ENCODE measurements at regions not wholly inside any gene's neighbourhood (a gene's known extent, or its start where the extent isn't known, plus 50 kb on each side); places are given as distances from the start of the nearest gene placed in this dataset.
A peak's percentile ranks its signal among the peaks of the same experiment; 100 is the strongest.

DNA sequence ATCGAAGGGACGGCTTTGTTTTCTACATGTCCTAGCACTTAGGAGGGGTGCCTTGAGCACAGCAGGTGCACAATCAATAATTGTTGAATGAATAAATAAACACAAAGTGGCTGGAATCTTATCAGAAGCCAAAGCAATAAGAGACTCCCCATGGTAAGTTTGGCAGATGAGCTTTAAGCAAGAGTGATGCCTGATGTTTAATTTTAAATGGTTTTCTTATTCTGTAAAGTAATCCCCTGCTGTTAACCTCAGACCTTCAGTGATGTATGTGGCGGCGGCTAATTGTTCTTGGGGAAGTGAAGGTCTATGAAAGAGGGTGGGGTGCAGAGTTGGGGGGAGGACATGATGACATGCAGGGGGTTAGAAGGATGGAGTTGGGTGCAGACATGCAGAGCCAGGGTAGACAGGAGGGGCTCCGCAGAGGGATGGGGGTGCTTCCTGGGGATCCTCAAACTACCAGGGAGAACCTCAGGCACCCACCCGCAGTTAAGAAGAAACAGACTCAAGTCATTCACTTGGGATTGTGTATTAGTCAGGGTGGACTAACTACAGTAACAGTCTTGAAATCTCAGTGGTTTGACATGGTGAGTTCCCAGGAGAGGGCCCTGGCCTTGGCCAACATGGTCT lies 65.7 kb upstream of the SHB start:
- Histone ChIP-seq H3K27me3 (no peaks in the 10 kb centered on the region), H3K27ac (no peak overlapping the region), H3K36me3 (replicated peaks in 1 of 2; ENCODE audit: insufficient read depth in 1 of 2, low read depth in 2 of 2) (no peaks in the 10 kb centered on the region), H3K9me3 (no peaks in the 10 kb centered on the region), H3K4me3 (no peak overlapping the region), H3K4me1 (peaks cover 9% of the 10 kb centered on the region)
- ATAC-seq (no peak), DNase-seq (no peak)
- no peak for TF ChIP-seq POLR2A (IDR thresholded peaks at IDR 0.05)
- TF ChIP-seq, protein P1, sequence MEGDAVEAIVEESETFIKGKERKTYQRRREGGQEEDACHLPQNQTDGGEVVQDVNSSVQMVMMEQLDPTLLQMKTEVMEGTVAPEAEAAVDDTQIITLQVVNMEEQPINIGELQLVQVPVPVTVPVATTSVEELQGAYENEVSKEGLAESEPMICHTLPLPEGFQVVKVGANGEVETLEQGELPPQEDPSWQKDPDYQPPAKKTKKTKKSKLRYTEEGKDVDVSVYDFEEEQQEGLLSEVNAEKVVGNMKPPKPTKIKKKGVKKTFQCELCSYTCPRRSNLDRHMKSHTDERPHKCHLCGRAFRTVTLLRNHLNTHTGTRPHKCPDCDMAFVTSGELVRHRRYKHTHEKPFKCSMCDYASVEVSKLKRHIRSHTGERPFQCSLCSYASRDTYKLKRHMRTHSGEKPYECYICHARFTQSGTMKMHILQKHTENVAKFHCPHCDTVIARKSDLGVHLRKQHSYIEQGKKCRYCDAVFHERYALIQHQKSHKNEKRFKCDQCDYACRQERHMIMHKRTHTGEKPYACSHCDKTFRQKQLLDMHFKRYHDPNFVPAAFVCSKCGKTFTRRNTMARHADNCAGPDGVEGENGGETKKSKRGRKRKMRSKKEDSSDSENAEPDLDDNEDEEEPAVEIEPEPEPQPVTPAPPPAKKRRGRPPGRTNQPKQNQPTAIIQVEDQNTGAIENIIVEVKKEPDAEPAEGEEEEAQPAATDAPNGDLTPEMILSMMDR (IDR thresholded peaks at IDR 0.05): no peak
- intact Hi-C loops (cut with DNase I): no loop called here
- WGBS, 2 donors: 86 to 92% methylated on average over 6 of the region's 6 CpGs

DNA sequence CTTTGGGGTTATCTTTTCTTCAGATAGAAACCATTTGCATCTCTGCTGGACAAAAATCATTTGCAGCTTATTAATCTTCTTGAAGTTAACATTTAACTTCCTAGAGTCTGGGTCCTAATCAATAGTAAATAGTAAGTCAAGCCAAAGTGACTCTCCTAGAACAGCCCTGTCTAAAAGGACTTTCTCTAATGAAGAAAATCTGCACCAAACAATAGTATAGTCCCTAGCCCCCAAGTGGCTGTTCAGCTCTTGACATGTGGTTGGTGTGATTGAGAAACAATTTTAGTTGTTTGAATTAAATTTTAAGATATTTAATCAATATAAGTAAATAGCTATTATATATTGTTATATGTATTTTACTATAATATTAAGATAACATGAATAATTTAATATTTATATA lies 64.6 kb upstream of the SHB start:
- ATAC-seq (no peak), DNase-seq (no peak)
- H3K36me3 ChIP-seq (replicated peaks in 1 of 2; ENCODE audit: insufficient read depth in 1 of 2, low read depth in 2 of 2): no peaks in the 10 kb centered on the region
- no peak overlapping the region for H3K4me3 ChIP-seq
- no peaks in the 10 kb centered on the region for H3K27me3 ChIP-seq
- no peak overlapping the region for H3K27ac ChIP-seq
- H3K9me3 ChIP-seq: no peaks in the 10 kb centered on the region
- TF ChIP-seq, protein P1 (IDR thresholded peaks at IDR 0.05): peak in 1 of 7 experiments; percentile 4
- TF ChIP-seq POLR2A (IDR thresholded peaks at IDR 0.05): no peak
- intact Hi-C loops (cut with DNase I): no loop called here
- H3K4me1 ChIP-seq: peaks cover 9% of the 10 kb centered on the region

DNA sequence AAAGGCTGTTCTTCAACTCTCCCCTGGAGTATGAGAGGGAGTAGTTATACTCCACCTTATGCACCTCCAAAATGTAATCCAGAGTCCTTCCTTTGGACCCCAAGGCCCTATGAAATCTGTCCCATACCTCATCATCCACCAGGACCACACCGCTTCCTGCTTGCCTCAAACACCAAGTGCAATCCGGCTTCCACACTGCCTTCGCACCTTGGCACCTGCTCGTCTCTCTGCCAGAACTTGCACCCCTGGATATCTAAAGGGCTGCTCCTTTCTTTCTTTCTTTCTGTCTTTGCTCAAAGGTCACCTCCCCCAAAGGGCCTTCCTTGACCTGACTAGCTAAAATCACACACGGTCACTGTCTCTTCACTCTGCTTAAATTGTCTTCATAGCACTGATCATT lies 63.9 kb upstream of the SHB start:
- Histone ChIP-seq H3K27ac (no peak overlapping the region), H3K4me3 (no peak overlapping the region), H3K9me3 (no peaks in the 10 kb centered on the region), H3K27me3 (no peaks in the 10 kb centered on the region), H3K36me3 (replicated peaks in 1 of 2; ENCODE audit: insufficient read depth in 1 of 2, low read depth in 2 of 2) (no peaks in the 10 kb centered on the region), H3K4me1 (peaks cover 9% of the 10 kb centered on the region)
- TF ChIP-seq POLR2A (IDR thresholded peaks at IDR 0.05): no peak
- WGBS, 2 donors: 92 to 98% methylated on average over 5 of the region's 5 CpGs
- no peak for DNase-seq
- intact Hi-C loops (cut with DNase I): no loop called here
- ATAC-seq: no peak

DNA sequence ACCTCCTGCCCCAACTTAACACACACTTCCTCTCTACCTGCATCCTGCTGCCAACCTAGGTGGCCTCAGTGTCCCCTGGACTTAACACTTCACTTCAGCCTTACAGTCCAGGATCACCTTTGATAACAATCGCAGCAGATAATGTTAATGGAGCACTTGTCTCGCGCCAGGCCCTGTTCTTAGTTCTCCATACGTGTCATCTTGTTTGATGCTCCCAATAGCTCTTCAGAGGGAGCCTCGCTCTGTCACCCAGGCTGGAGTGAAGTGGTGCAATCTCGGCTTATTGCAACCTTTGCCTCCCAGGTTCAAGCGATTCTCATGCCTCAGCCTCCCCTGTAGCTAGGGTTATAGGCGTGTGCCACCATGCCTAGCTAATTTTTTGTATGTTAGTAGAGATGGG lies 62.7 kb upstream of the SHB start:
- Histone ChIP-seq H3K27me3 (no peaks in the 10 kb centered on the region), H3K4me1 (peaks cover 9% of the 10 kb centered on the region), H3K27ac (no peak overlapping the region), H3K36me3 (replicated peaks in 1 of 2; ENCODE audit: insufficient read depth in 1 of 2, low read depth in 2 of 2) (no peaks in the 10 kb centered on the region), H3K9me3 (no peaks in the 10 kb centered on the region), H3K4me3 (no peak overlapping the region)
- no peak for DNase-seq
- WGBS, 2 donors: 92 to 93% methylated on average over 8 of the region's 8 CpGs
- intact Hi-C loops (cut with DNase I): no loop called here
- ATAC-seq: no peak
- TF ChIP-seq, protein P1 (IDR thresholded peaks at IDR 0.05): no peak
- TF ChIP-seq POLR2A (IDR thresholded peaks at IDR 0.05): no peak

DNA sequence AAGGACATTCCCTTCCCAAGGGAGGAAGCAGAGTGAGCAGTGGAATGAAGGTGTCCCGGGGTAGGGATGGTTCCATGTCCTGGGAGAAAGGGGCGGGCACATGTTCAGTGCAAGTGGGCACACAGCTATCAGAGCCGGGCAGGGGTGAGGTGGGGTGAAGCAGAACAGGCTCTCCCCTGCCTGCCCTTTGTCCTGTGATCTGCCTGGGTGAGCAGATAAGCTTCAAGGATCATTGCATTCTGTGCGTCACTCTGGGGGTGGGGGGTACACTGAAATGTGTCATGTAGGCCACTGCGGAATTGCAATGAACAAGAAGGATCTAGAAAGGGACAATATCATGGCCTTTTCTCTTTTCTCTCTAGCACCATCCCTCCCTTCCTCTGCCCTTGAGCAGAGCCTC lies 61.7 kb upstream of the SHB start:
- TF ChIP-seq POLR2A (IDR thresholded peaks at IDR 0.05): no peak
- TF ChIP-seq, protein P1 (IDR thresholded peaks at IDR 0.05): no peak
- Histone ChIP-seq H3K27ac (no peak overlapping the region), H3K4me1 (peaks cover 9% of the 10 kb centered on the region), H3K4me3 (no peak overlapping the region), H3K27me3 (no peaks in the 10 kb centered on the region), H3K9me3 (no peaks in the 10 kb centered on the region), H3K36me3 (replicated peaks in 1 of 2; ENCODE audit: insufficient read depth in 1 of 2, low read depth in 2 of 2) (no peaks in the 10 kb centered on the region)
- intact Hi-C loops (cut with DNase I): no loop called here
- DNase-seq: peak in 3 of 4 donors; percentile 15 to 67 (median 38)
- WGBS, 2 donors: 50 to 53% methylated on average over 5 of the region's 5 CpGs
- ATAC-seq: peak; percentile 55

All from body of pancreas (tissue), 4 donors.